ENCODE measurements at regions not wholly inside any gene's neighbourhood (a gene's known extent, or its start where the extent isn't known, plus 50 kb on each side); places are given as distances from the start of the nearest gene placed in this dataset.

GRCh38 chr4:102193145-102193544, 152.1 kb downstream of the SLC39A8 start:
- no peaks in the 10 kb centered on the region for H3K27me3 ChIP-seq (ENCODE audit: control insufficient read depth, insufficient read depth, low read length)
- H3K27ac ChIP-seq (ENCODE audit: low read length) = no peak overlapping the region
- in situ Hi-C loops (cut with HindIII; ENCODE audit: low pct_unique_long_range_greater_than_20kb, low sequenced_read_pairs) = no loop called here
- DNase-seq (ENCODE audit: low read depth, low spot score) = no peak
- BruUV-seq (replicated peaks) = no TSS peak
- H3K4me3 ChIP-seq (ENCODE audit: low read depth in 2 of 2, low read length in 2 of 2) = no peak overlapping the region
- ChIA-PET CTCF (no interaction called here), POLR2A (no interaction called here)
- ATAC-seq = no peak
- no peak for TF ChIP-seq SIN3A (IDR thresholded peaks at IDR 0.05; ENCODE audit: borderline replicate concordance, insufficient read depth, low read depth, low read length)
- no peak for TF ChIP-seq CTCF (IDR thresholded peaks at IDR 0.05)
- H3K36me3 ChIP-seq (ENCODE audit: control insufficient read depth, insufficient read depth, low read length) = no peaks in the 10 kb centered on the region
- H3K4me1 ChIP-seq (ENCODE audit: control insufficient read depth, insufficient read depth, low read length) = no peaks in the 10 kb centered on the region
- H3K9me3 ChIP-seq (ENCODE audit: control insufficient read depth, insufficient read depth, low read depth, low read length) = no peaks in the 10 kb centered on the region
- intact Hi-C loops (cut with micrococcal nuclease; ENCODE audit: unreplicated experiment) = no loop called here

GRCh38 chr4:102180046-102180445, 165.2 kb downstream of the SLC39A8 start:
- TF ChIP-seq REST (IDR thresholded peaks at IDR 0.05; ENCODE audit: insufficient read depth in 1 of 2, low read depth in 2 of 2, low read length in 1 of 2) (no peak), POLR2AphosphoS5 (IDR thresholded peaks at IDR 0.05; ENCODE audit: low read depth, low read length) (no peak), TCF7L2 (IDR thresholded peaks at IDR 0.05; ENCODE audit: low read depth, low read length) (no peak), SIN3A (IDR thresholded peaks at IDR 0.05; ENCODE audit: borderline replicate concordance, insufficient read depth, low read depth, low read length) (no peak), CTCF (IDR thresholded peaks at IDR 0.05) (no peak)
- CTCF ChIA-PET = no interaction called here
- Histone ChIP-seq H3K9me3 (ENCODE audit: control insufficient read depth, insufficient read depth, low read depth, low read length) (no peaks in the 10 kb centered on the region), H3K4me3 (ENCODE audit: low read depth in 2 of 2, low read length in 2 of 2) (no peak overlapping the region), H3K36me3 (ENCODE audit: control insufficient read depth, insufficient read depth, low read length) (no peaks in the 10 kb centered on the region), H3K27me3 (ENCODE audit: control insufficient read depth, insufficient read depth, low read length) (no peaks in the 10 kb centered on the region), H3K27ac (ENCODE audit: low read length) (no peak overlapping the region), H3K4me1 (ENCODE audit: control insufficient read depth, insufficient read depth, low read length) (no peaks in the 10 kb centered on the region)
- in situ Hi-C loops (cut with HindIII; ENCODE audit: low pct_unique_long_range_greater_than_20kb, low sequenced_read_pairs) (no loop called here), intact Hi-C loops (cut with micrococcal nuclease; ENCODE audit: unreplicated experiment) (no loop called here)
- no TSS peak for BruUV-seq (replicated peaks)
- POLR2A ChIA-PET = no interaction called here
- no peak for DNase-seq (ENCODE audit: low read depth, low spot score)
- ATAC-seq = no peak

- H3K27ac ChIP-seq (ENCODE audit: low read length) = no peak overlapping the region
- TF ChIP-seq CTCF (IDR thresholded peaks at IDR 0.05) = no peak
- no peak for TF ChIP-seq TCF7L2 (IDR thresholded peaks at IDR 0.05; ENCODE audit: low read depth, low read length)
- TF ChIP-seq REST (IDR thresholded peaks at IDR 0.05; ENCODE audit: insufficient read depth in 1 of 2, low read depth in 2 of 2, low read length in 1 of 2) = no peak
- TF ChIP-seq SIN3A (IDR thresholded peaks at IDR 0.05; ENCODE audit: borderline replicate concordance, insufficient read depth, low read depth, low read length) = no peak
- no peak for TF ChIP-seq POLR2AphosphoS5 (IDR thresholded peaks at IDR 0.05; ENCODE audit: low read depth, low read length)
- BruUV-seq (replicated peaks) = no TSS peak
- ATAC-seq = no peak
- intact Hi-C loops (cut with micrococcal nuclease; ENCODE audit: unreplicated experiment) (no loop called here), in situ Hi-C loops (cut with HindIII; ENCODE audit: low pct_unique_long_range_greater_than_20kb, low sequenced_read_pairs) (no loop called here)
- DNase-seq (ENCODE audit: low read depth, low spot score) = no peak
- H3K4me1 ChIP-seq (ENCODE audit: control insufficient read depth, insufficient read depth, low read length) = no peaks in the 10 kb centered on the region
- H3K9me3 ChIP-seq (ENCODE audit: control insufficient read depth, insufficient read depth, low read depth, low read length) = no peaks in the 10 kb centered on the region
- no peak overlapping the region for H3K4me3 ChIP-seq (ENCODE audit: low read depth in 2 of 2, low read length in 2 of 2)
- H3K27me3 ChIP-seq (ENCODE audit: control insufficient read depth, insufficient read depth, low read length) = no peaks in the 10 kb centered on the region
- ChIA-PET POLR2A (no interaction called here), CTCF (no interaction called here)
- no peaks in the 10 kb centered on the region for H3K36me3 ChIP-seq (ENCODE audit: control insufficient read depth, insufficient read depth, low read length)
Observed at GRCh38 chr4:102174719-102175189, 170.5 kb downstream of the SLC39A8 start.
